GM12875 (cell line): ENCODE measurements at regions not wholly inside any gene's neighbourhood (a gene's known extent, or its start where the extent isn't known, plus 50 kb on each side); places are given as distances from the start of the nearest gene placed in this dataset.

Experiments
- H3K4me3 ChIP-seq: one replicate; pipeline ENCODE4 v1.5.1; 2011; ENCODE audit warnings: low read depth, low read length, control low read depth
- TF ChIP-seq, protein P1 (sequence below): IDR thresholded peaks from 2 replicates; pipeline ENCODE4 v1.5.1; 2011; ENCODE audit warnings: low read depth, mild to moderate bottlenecking, control low read depth, inconsistent platforms, low read length, moderate library complexity, borderline replicate concordance; ENCODE audit not compliant: insufficient read depth

DNA sequence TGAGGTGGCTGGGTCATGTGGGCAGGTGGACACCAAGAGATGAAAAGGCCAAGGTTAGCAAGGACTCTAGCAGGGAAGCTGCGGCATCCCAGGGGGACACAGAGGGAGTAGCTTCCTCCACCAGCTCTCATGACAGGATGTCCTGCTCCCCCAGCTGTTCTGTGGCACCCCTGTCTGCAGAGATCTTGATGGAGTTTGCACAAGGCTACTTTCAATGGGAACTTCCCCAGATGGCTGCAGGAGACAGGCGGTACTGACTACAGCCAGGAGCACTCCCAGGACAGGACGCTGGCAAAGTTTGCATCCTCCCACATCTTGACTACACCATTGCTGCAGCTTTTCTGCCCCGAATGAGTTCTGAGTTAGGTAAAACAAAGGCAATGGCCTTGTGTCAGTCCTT lies 312.8 kb downstream of the TLE4 start:
- no peak overlapping the region for H3K4me3 ChIP-seq
- TF ChIP-seq, protein P1, sequence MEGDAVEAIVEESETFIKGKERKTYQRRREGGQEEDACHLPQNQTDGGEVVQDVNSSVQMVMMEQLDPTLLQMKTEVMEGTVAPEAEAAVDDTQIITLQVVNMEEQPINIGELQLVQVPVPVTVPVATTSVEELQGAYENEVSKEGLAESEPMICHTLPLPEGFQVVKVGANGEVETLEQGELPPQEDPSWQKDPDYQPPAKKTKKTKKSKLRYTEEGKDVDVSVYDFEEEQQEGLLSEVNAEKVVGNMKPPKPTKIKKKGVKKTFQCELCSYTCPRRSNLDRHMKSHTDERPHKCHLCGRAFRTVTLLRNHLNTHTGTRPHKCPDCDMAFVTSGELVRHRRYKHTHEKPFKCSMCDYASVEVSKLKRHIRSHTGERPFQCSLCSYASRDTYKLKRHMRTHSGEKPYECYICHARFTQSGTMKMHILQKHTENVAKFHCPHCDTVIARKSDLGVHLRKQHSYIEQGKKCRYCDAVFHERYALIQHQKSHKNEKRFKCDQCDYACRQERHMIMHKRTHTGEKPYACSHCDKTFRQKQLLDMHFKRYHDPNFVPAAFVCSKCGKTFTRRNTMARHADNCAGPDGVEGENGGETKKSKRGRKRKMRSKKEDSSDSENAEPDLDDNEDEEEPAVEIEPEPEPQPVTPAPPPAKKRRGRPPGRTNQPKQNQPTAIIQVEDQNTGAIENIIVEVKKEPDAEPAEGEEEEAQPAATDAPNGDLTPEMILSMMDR, result no peak

DNA sequence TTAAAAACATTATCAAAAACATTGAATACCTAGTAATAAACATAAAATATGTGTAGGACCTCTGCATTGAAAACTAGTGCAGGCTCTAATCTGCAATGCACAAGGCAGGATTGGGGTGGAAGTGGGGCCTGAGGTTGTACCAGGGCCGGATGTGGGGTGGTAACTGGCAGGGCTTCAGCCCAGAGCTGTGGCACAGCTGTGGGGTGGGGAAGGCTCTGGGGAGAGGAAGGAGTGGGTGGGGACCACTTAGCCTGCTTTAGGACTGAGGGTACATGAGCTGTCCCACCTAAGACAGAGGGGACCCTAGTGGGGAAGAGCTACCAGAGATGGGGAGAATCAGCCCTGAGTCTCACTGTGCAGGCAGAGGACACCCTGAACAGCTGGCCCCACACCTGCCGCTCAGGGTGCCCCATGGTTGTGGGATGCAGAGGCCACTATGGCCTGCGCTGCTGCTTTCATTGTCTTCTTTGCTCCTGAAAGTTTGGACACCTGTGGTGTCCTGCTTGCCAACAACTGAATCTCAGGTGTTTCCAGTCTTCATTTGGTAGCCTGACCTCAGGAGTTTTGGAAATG lies 311.4 kb downstream of the TLE4 start:
- no peak overlapping the region for H3K4me3 ChIP-seq
- TF ChIP-seq, protein P1, result no peak

- no peak overlapping the region for H3K4me3 ChIP-seq
- TF ChIP-seq, protein P1, result no peak
These were observed 308.9 kb downstream of the TLE4 start for GRCh38 chr9:79880626-79881025.

DNA sequence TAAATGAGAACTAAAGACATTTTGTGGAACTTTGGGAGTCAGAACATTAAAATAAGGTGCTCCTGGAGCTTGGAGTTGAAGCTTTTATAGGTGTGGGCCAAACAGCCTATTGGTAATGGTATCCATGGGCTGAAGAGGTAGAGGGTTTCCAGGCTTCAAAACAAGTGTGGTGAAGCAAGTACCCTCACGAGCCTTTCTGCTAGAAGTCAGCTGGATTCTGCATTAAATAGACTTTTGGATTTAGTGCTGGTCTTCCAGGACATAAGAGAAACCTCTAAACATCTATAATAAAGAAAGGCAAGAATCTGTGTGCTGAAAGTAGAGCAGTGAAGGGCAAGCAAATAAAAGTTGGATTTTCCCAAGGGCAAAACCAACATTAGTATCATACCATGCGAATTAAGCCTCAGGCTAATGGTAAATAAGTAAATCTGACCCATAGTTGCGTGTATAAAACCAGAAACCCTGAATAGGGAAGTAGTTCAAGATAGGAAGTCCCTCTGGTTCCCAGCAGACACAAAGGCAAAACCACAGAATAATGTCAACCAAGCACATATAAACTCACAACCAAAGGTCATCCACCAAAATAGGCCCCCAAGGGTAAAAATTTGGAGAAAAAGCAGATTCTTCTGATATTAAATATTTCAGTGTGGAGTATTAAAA lies 306.3 kb downstream of the TLE4 start:
- no peak overlapping the region for H3K4me3 ChIP-seq
- TF ChIP-seq, protein P1, result no peak

- TF ChIP-seq, protein P1, result no peak
- no peak overlapping the region for H3K4me3 ChIP-seq
These were observed 296.9 kb downstream of the TLE4 start for GRCh38 chr9:79868567-79869189.

DNA sequence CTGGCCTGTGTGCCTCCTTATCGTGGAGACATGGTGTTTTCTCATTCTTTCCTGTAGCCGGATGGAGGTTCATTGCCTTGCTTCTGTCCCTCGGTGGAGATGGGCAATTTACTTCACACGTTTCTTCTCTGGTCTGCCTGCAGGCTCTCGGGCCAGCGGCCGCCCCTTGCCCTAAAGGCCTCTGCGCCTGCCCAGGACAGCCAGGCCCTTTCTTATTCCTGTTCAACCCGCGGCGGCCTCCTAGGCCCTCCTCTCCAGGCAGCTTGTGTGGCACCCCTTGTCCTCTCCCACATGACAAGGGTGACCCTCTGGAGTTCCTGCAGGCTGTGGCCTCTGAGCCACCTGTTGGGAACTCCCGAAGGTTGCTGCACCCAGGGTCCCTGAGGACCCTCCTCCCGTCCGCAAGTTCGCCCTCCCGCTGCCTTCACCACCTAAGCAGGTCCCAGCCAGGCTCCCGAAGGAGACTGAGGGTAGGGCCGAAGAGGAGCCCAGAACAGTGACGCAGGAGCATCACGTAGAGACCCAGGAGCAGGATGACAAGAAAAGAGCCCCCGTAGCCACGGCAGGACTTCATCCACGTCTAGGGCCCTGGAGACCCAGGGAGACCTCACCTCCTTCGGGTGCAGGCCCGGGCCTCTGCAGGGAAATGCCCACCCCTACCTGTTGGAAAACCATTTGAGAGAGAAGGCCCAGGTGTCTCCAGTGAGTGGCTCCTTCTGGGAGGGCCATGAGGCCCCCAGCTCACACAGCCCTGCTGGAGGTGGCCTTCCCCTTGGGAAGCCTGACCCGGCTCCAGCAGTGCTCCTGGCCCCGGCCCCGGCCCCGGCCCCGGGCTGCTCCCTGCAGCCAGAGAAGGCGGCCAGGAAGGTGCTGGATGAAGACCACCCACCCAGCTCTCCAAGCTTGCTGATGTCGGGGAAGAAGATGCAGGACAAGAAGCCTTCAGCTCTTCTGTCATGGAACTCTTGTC lies 291.4 kb downstream of the TLE4 start:
- TF ChIP-seq, protein P1, result no peak
- H3K4me3 ChIP-seq, result no peak overlapping the region
